Karpas-422 (cell line): ENCODE measurements at regions not wholly inside any gene's neighbourhood (a gene's known extent, or its start where the extent isn't known, plus 50 kb on each side); places are given as distances from the start of the nearest gene placed in this dataset.

Experiments used
- DNase-seq: peaks from one replicate; pipeline ENCODE4 v3.0.0-alpha.2; 2015
- H2AFZ ChIP-seq: fragments of 200-600 bp; sonication (generic); 2 replicates; pipeline ENCODE4 v1.6.1; 2014; ENCODE audit warnings: antibody characterized with exemption, low read length, mixed read lengths
- H3K27ac ChIP-seq: fragments of 200-600 bp; sonication (generic); 2 replicates; pipeline ENCODE4 v1.5.1; 2014; ENCODE audit warnings: mild to moderate bottlenecking, low read length, moderate library complexity
- H3K27me3 ChIP-seq: fragments of 200-600 bp; sonication (generic); 2 replicates; pipeline ENCODE4 v1.6.1; 2014; ENCODE audit warnings: low read length, mixed read lengths
- H3K36me3 ChIP-seq: fragments of 200-600 bp; sonication (generic); 2 replicates; pipeline ENCODE4 v1.6.1; 2014; ENCODE audit warnings: low read length, mixed read lengths; ENCODE audit not compliant: insufficient read depth
- H3K4me1 ChIP-seq: fragments of 200-600 bp; sonication (generic); 2 replicates; pipeline ENCODE4 v1.6.1; 2014; ENCODE audit warnings: mild to moderate bottlenecking, low read length, mixed read lengths
- H3K4me2 ChIP-seq: fragments of 200-600 bp; sonication (generic); 2 replicates; pipeline ENCODE4 v1.6.1; 2014; ENCODE audit warnings: low read length, low read depth, mild to moderate bottlenecking; ENCODE audit not compliant: poor library complexity, severe bottlenecking
- H3K4me3 ChIP-seq: fragments of 200-600 bp; sonication (generic); 2 replicates; pipeline ENCODE4 v1.5.1; 2014; ENCODE audit warnings: mild to moderate bottlenecking, antibody characterized with exemption, low read length, mixed read lengths
- H3K79me2 ChIP-seq: fragments of 200-600 bp; sonication (generic); 2 replicates; pipeline ENCODE4 v1.6.1; 2014; ENCODE audit warnings: mild to moderate bottlenecking, low read length, mixed read lengths
- H3K9ac ChIP-seq: fragments of 200-600 bp; sonication (generic); 2 replicates; pipeline ENCODE4 v1.6.0; 2014; ENCODE audit warnings: low read length
- H3K9me2 ChIP-seq: fragments of 200-600 bp; sonication (generic), shearing (Covaris generic); replicated peaks from 2 replicates; pipeline ENCODE4 v1.6.0; 2014; ENCODE audit warnings: mild to moderate bottlenecking, low read length, moderate library complexity; ENCODE audit not compliant: insufficient read depth
- H3K9me3 ChIP-seq: fragments of 300-700, 200-600 bp; sonication (generic); 2 replicates; pipeline ENCODE4 v1.6.1; 2014; ENCODE audit warnings: low read length, mixed read lengths
- H4K20me1 ChIP-seq: fragments of 200-600 bp; sonication (generic); 2 replicates; pipeline ENCODE4 v1.6.1; 2014; ENCODE audit warnings: mild to moderate bottlenecking, antibody characterized with exemption, low read length, low read depth; ENCODE audit not compliant: insufficient read depth

GRCh38 chr7:93737953-93738352 lies 152.6 kb downstream of the TFPI2 start:
- no peaks in the 10 kb centered on the region for H3K4me1 ChIP-seq
- H3K9me3 ChIP-seq = no peaks in the 10 kb centered on the region
- H3K27ac ChIP-seq = no peak overlapping the region
- no peak overlapping the region for H2AFZ ChIP-seq
- no peak overlapping the region for H3K4me2 ChIP-seq
- H3K9ac ChIP-seq = no peak overlapping the region
- no peaks in the 10 kb centered on the region for H3K27me3 ChIP-seq
- H3K79me2 ChIP-seq = no peaks in the 10 kb centered on the region
- no peak for DNase-seq
- no peak overlapping the region for H3K4me3 ChIP-seq
- H4K20me1 ChIP-seq = no peaks in the 10 kb centered on the region
- H3K9me2 ChIP-seq = no peaks in the 10 kb centered on the region
- no peaks in the 10 kb centered on the region for H3K36me3 ChIP-seq

- H3K79me2 ChIP-seq = no peaks in the 10 kb centered on the region
- no peaks in the 10 kb centered on the region for H3K9me2 ChIP-seq
- DNase-seq = no peak
- no peaks in the 10 kb centered on the region for H3K27me3 ChIP-seq
- H3K9ac ChIP-seq = no peak overlapping the region
- H3K27ac ChIP-seq = no peak overlapping the region
- no peaks in the 10 kb centered on the region for H4K20me1 ChIP-seq
- H3K4me3 ChIP-seq = no peak overlapping the region
- no peaks in the 10 kb centered on the region for H3K4me1 ChIP-seq
- no peak overlapping the region for H2AFZ ChIP-seq
- no peaks in the 10 kb centered on the region for H3K9me3 ChIP-seq
- H3K4me2 ChIP-seq = no peak overlapping the region
- no peaks in the 10 kb centered on the region for H3K36me3 ChIP-seq
Observed at GRCh38 chr7:93736668-93737369, 153.7 kb downstream of the TFPI2 start.

- Histone ChIP-seq H3K4me2 (no peak overlapping the region), H3K36me3 (no peaks in the 10 kb centered on the region), H2AFZ (no peak overlapping the region), H3K9ac (no peak overlapping the region), H3K9me2 (no peaks in the 10 kb centered on the region), H3K4me3 (no peak overlapping the region), H3K79me2 (no peaks in the 10 kb centered on the region), H4K20me1 (no peaks in the 10 kb centered on the region), H3K9me3 (no peaks in the 10 kb centered on the region), H3K27ac (no peak overlapping the region), H3K27me3 (no peaks in the 10 kb centered on the region), H3K4me1 (no peaks in the 10 kb centered on the region)
- DNase-seq = no peak
Observed at GRCh38 chr7:93728292-93728691, 153.8 kb upstream of the CALCR start.

GRCh38 chr7:93725954-93726353 lies 151.4 kb upstream of the CALCR start:
- Histone ChIP-seq H3K27me3 (no peaks in the 10 kb centered on the region), H3K36me3 (no peaks in the 10 kb centered on the region), H2AFZ (no peak overlapping the region), H3K27ac (no peak overlapping the region), H3K9ac (no peak overlapping the region), H3K9me3 (no peaks in the 10 kb centered on the region), H3K79me2 (no peaks in the 10 kb centered on the region), H3K9me2 (no peaks in the 10 kb centered on the region), H4K20me1 (no peaks in the 10 kb centered on the region), H3K4me1 (no peaks in the 10 kb centered on the region), H3K4me3 (no peak overlapping the region), H3K4me2 (no peak overlapping the region)
- DNase-seq = no peak

GRCh38 chr7:93723424-93724124 lies 149.1 kb upstream of the CALCR start:
- Histone ChIP-seq H3K4me2 (no peak overlapping the region), H3K36me3 (no peaks in the 10 kb centered on the region), H3K27me3 (no peaks in the 10 kb centered on the region), H3K4me1 (no peaks in the 10 kb centered on the region), H3K9me3 (no peaks in the 10 kb centered on the region), H3K79me2 (no peaks in the 10 kb centered on the region), H3K4me3 (no peak overlapping the region), H3K9ac (no peak overlapping the region), H2AFZ (no peak overlapping the region), H3K27ac (no peak overlapping the region), H4K20me1 (no peaks in the 10 kb centered on the region), H3K9me2 (no peaks in the 10 kb centered on the region)
- DNase-seq = no peak

- Histone ChIP-seq H3K9me2 (no peaks in the 10 kb centered on the region), H3K79me2 (no peaks in the 10 kb centered on the region), H3K4me2 (no peak overlapping the region), H3K27me3 (no peaks in the 10 kb centered on the region), H3K9me3 (no peaks in the 10 kb centered on the region), H3K36me3 (no peaks in the 10 kb centered on the region), H3K27ac (no peak overlapping the region), H3K4me3 (no peak overlapping the region), H4K20me1 (no peaks in the 10 kb centered on the region), H3K4me1 (no peaks in the 10 kb centered on the region), H3K9ac (no peak overlapping the region), H2AFZ (no peak overlapping the region)
- no peak for DNase-seq
Observed at GRCh38 chr7:93720106-93720505, 145.6 kb upstream of the CALCR start.

GRCh38 chr7:93719546-93719945 lies 145.0 kb upstream of the CALCR start:
- no peaks in the 10 kb centered on the region for H3K9me2 ChIP-seq
- no peak overlapping the region for H3K4me2 ChIP-seq
- H3K4me1 ChIP-seq = no peaks in the 10 kb centered on the region
- H2AFZ ChIP-seq = no peak overlapping the region
- H3K9me3 ChIP-seq = no peaks in the 10 kb centered on the region
- no peaks in the 10 kb centered on the region for H3K79me2 ChIP-seq
- H3K36me3 ChIP-seq = no peaks in the 10 kb centered on the region
- no peaks in the 10 kb centered on the region for H3K27me3 ChIP-seq
- H3K9ac ChIP-seq = no peak overlapping the region
- no peaks in the 10 kb centered on the region for H4K20me1 ChIP-seq
- no peak overlapping the region for H3K27ac ChIP-seq
- no peak for DNase-seq
- no peak overlapping the region for H3K4me3 ChIP-seq

GRCh38 chr7:93717217-93717900 lies 142.8 kb upstream of the CALCR start:
- Histone ChIP-seq H3K27ac (no peak overlapping the region), H3K36me3 (no peaks in the 10 kb centered on the region), H3K79me2 (no peaks in the 10 kb centered on the region), H3K9me3 (no peaks in the 10 kb centered on the region), H4K20me1 (no peaks in the 10 kb centered on the region), H3K9ac (no peak overlapping the region), H2AFZ (no peak overlapping the region), H3K4me2 (no peak overlapping the region), H3K9me2 (no peaks in the 10 kb centered on the region), H3K4me3 (no peak overlapping the region), H3K4me1 (no peaks in the 10 kb centered on the region), H3K27me3 (no peaks in the 10 kb centered on the region)
- no peak for DNase-seq
